VCaP (cell line): ENCODE measurements at regions not wholly inside any gene's neighbourhood (a gene's known extent, or its start where the extent isn't known, plus 50 kb on each side); places are given as distances from the start of the nearest gene placed in this dataset.

Source experiments
- H3K27ac ChIP-seq: fragments of 450-650 bp; 2 replicates; pipeline ENCODE4 v1.5.1; 2017
- TF ChIP-seq, protein P1 (sequence below): fragments of 450-650 bp; conservative IDR thresholded peaks from 2 replicates; pipeline ENCODE4 v1.5.1; 2017; ENCODE audit warnings: mild to moderate bottlenecking, moderate library complexity

DNA sequence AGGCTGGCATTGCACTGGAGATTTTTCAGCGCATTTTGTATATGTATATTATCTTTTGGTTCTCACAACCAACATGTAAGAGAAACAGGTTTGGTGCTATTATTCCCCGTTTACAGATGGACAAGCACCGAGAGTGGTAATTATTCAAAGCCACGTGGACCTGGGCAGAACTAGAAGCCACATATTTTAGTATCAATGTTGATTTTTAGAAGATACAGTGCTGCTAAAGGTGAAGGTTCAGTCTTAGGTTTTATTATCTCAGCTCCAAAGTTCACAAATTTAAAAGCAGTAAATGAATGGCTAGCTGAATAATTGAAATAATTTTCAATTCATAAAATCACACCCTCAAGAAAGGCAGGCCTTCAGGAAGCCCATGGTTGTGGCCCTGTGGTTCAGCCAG is 400.6 kb upstream of the ID2 start:
- H3K27ac ChIP-seq: no peak overlapping the region
- TF ChIP-seq, protein P1, sequence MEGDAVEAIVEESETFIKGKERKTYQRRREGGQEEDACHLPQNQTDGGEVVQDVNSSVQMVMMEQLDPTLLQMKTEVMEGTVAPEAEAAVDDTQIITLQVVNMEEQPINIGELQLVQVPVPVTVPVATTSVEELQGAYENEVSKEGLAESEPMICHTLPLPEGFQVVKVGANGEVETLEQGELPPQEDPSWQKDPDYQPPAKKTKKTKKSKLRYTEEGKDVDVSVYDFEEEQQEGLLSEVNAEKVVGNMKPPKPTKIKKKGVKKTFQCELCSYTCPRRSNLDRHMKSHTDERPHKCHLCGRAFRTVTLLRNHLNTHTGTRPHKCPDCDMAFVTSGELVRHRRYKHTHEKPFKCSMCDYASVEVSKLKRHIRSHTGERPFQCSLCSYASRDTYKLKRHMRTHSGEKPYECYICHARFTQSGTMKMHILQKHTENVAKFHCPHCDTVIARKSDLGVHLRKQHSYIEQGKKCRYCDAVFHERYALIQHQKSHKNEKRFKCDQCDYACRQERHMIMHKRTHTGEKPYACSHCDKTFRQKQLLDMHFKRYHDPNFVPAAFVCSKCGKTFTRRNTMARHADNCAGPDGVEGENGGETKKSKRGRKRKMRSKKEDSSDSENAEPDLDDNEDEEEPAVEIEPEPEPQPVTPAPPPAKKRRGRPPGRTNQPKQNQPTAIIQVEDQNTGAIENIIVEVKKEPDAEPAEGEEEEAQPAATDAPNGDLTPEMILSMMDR: no peak

DNA sequence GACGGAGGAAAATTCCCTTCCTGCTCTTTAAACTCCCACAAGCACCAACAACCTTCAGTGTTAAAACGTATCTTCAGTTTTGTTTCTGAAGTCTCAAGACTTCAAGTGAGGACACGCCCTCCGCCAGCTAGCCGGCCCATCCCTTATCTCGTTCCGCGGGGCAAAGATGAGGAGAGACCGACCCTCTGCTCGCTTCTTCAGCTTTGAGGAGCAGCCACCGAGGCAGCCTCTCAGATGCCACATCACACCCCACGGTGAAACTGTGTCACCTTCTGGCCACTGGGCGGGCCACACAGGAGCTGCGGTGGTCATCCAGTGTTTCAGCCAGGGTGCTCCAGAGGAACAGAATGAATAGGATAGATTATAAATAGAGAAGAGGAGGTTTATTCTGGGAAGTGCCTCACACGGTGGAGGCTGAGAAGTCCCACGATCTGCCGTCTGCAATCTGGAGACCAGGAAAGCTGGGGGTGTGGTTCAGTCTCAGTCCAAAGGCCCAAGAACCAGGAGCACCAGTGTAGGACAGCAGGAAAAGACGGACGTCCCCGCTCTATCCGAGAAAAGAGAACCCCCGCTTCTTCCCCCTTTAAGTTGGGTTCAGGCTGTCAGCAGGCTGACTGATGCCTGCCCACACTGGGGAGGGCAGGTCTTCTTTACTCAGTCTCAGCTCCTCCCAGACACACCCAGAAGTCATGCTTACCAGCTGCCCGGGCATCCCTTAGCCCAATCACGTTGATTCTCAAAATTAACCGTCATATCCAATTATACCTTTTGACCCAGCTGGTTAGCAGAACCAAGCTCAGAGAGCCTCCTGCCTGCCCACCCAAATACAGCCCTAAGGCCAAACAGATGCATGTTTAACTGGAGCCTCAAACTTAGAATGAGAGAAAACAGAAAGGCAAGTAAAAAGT is 399.7 kb upstream of the ID2 start:
- TF ChIP-seq, protein P1: no peak
- no peak overlapping the region for H3K27ac ChIP-seq

DNA sequence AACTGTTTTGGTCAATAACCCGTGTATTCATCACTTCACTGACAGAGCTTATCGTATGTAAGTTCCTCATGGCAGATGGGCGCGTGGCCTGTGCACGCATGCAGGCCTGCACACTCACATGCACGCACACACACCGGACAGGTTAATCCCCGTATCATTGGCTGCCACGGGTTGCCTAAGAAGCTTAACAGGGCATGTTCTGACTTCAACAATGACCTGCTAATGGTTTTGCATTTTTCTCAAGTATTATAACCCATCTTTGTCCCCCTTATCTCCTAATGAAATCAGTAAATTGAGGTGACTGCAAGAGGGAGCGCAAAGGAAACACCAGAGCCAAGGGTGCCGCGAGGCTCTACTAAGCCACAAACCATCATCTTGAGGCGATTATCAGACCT is 399.0 kb upstream of the ID2 start:
- TF ChIP-seq, protein P1: no peak
- H3K27ac ChIP-seq: no peak overlapping the region

DNA sequence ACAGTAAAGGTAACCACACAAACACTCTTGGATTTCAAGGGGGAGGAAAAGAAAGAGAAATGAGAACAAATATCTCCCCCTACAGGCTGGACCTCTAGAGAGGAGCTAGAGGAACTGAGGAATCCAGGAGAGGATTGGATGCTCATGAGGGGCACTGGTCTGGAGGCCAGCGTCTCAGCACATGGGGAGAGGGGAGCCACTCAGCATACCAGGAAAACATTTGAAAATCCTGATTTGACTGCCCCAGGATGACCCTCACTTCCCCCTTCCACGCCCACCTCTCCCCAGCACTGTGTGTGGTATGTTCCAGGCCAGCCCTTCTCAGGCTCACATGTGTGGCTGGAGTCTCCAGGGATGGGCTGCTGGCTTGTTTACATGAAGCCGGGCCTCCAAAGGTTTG is 396.8 kb upstream of the ID2 start:
- no peak overlapping the region for H3K27ac ChIP-seq
- TF ChIP-seq, protein P1: no peak

DNA sequence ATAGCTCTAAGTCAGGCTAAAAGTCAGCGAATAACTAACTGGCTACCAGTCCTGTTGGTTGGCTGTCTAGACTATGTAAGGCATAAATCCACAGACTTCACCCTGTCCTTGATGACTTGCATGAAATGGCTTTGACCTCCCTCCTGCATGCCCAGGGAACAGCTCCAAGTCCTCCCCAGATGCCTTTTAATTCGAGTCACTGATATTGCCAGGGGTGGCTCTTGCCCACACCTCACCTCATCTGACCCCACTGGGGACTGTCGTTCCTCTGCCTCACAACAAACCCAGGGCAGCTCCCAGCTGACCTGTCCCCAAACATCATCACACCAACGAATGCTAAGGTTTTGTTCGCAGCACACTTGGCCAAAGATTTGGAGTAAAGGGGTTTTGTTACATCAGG is 396.0 kb upstream of the ID2 start:
- no peak overlapping the region for H3K27ac ChIP-seq
- TF ChIP-seq, protein P1: no peak

DNA sequence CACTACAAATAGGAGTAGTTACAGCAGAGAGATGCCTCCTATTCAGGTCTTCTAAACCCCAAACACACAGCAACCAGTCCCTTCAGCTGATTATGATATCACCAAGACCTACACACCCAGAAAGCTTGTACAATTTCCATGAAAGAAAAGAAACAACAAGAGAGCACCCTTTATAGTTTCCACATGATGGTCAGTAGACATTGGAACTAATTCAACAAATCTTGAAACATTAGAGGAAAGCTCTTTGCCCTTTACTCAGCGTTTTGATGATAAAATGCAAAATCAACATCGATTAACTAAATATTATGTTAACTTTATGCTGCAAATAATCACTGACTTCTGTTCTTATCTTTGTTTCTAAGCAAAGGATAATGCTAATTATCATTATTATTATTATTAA is 393.6 kb upstream of the ID2 start:
- TF ChIP-seq, protein P1: no peak
- H3K27ac ChIP-seq: no peak overlapping the region

DNA sequence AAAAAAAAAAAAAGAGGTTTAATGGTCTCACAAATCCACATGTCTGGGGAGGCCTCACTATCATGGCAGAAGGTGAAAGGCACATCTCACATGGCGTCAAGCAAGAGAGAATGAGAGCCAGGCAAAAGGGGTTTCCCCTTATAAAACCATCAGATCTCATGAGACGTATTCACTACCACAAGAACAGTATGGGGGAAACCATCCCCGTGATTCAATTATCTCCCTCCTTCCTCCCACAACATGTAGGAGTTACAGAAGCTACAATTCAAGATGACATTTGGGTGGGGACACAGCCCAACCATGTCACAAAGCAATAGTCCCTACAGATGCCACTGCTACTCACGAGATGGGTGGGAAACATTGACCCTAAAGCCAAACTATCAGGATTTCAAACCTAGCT is 392.7 kb upstream of the ID2 start:
- TF ChIP-seq, protein P1: no peak
- no peak overlapping the region for H3K27ac ChIP-seq
